ENCODE measurements at regions not wholly inside any gene's neighbourhood (a gene's known extent, or its start where the extent isn't known, plus 50 kb on each side); places are given as distances from the start of the nearest gene placed in this dataset.

- DNase-seq = no peak
- Histone ChIP-seq H4K20me1 (ENCODE audit: insufficient read depth, low read length) (no peaks in the 10 kb centered on the region), H3K79me2 (ENCODE audit: insufficient read depth, low read length) (no peaks in the 10 kb centered on the region), H3K9me3 (replicated peaks in 1 of 2; ENCODE audit: control insufficient read depth in 1 of 2, insufficient read depth in 1 of 2, low read length in 2 of 2) (peaks cover 3 to 7% of the 10 kb centered on the region in 2 donors), H3K27me3 (ENCODE audit: control insufficient read depth in 2 of 2, insufficient read depth in 2 of 2, low read length in 2 of 2) (no peaks in the 10 kb centered on the region), H3K9ac (ENCODE audit: insufficient read depth, low read length, poor library complexity, severe bottlenecking) (no peak overlapping the region), H3K4me1 (ENCODE audit: control insufficient read depth in 1 of 2, insufficient read depth in 2 of 2, low read length in 2 of 2) (no peaks in the 10 kb centered on the region), H3K27ac (ENCODE audit: low read depth in 1 of 2, low read length in 2 of 2) (no peak overlapping the region), H2AFZ (ENCODE audit: insufficient read depth, low read depth, low read length, poor library complexity, severe bottlenecking) (no peak overlapping the region), H3K4me3 (replicated peaks in 1 of 3; ENCODE audit: low read depth in 2 of 3, low read length in 3 of 3) (no peak overlapping the region), H3K36me3 (replicated peaks in 1 of 2; ENCODE audit: control insufficient read depth in 1 of 2, insufficient read depth in 2 of 2, low read length in 2 of 2) (no peaks in the 10 kb centered on the region), H3K4me2 (replicated peaks; ENCODE audit: extremely low read depth, low read length, poor library complexity, severe bottlenecking) (no peak overlapping the region)
- Mint-ChIP-seq H3K27ac (no peak overlapping the region), H3K9me3 (peaks cover 0 to 6% (median 0%) of the 10 kb centered on the region in 7 donors), H3K36me3 (no peaks in the 10 kb centered on the region), H3K4me3 (no peak overlapping the region), H3K4me1 (no peaks in the 10 kb centered on the region), H3K27me3 (ENCODE audit: low read depth in 3 of 3) (no peaks in the 10 kb centered on the region)
- intact Hi-C loops (cut with micrococcal nuclease) = no loop called here
- no peak for TF ChIP-seq CTCF (IDR thresholded peaks at IDR 0.05)
- WGBS (ENCODE audit: insufficient coverage) = no CpG with 5 or more reads among the region's 1 CpG
Observed at GRCh38 chr4:34158878-34159277, 2085.4 kb downstream of the ARAP2 start.

- no peaks in the 10 kb centered on the region for H3K79me2 ChIP-seq (ENCODE audit: insufficient read depth, low read length)
Observed at GRCh38 chr4:34170946-34171345, 2073.4 kb downstream of the ARAP2 start.

More at GRCh38 chr4:34170946-34171345, 2073.4 kb downstream of the ARAP2 start:
- Histone ChIP-seq H3K36me3 (replicated peaks in 1 of 2; ENCODE audit: control insufficient read depth in 1 of 2, insufficient read depth in 2 of 2, low read length in 2 of 2) (no peaks in the 10 kb centered on the region), H4K20me1 (ENCODE audit: insufficient read depth, low read length) (no peaks in the 10 kb centered on the region), H3K9ac (ENCODE audit: insufficient read depth, low read length, poor library complexity, severe bottlenecking) (no peak overlapping the region), H3K27me3 (ENCODE audit: control insufficient read depth in 2 of 2, insufficient read depth in 2 of 2, low read length in 2 of 2) (no peaks in the 10 kb centered on the region), H3K4me2 (replicated peaks; ENCODE audit: extremely low read depth, low read length, poor library complexity, severe bottlenecking) (no peak overlapping the region), H3K4me3 (replicated peaks in 1 of 3; ENCODE audit: low read depth in 2 of 3, low read length in 3 of 3) (no peak overlapping the region), H2AFZ (ENCODE audit: insufficient read depth, low read depth, low read length, poor library complexity, severe bottlenecking) (no peak overlapping the region), H3K27ac (ENCODE audit: low read depth in 1 of 2, low read length in 2 of 2) (no peak overlapping the region), H3K4me1 (ENCODE audit: control insufficient read depth in 1 of 2, insufficient read depth in 2 of 2, low read length in 2 of 2) (no peaks in the 10 kb centered on the region), H3K9me3 (replicated peaks in 1 of 2; ENCODE audit: control insufficient read depth in 1 of 2, insufficient read depth in 1 of 2, low read length in 2 of 2) (no peaks in the 10 kb centered on the region)
- Mint-ChIP-seq H3K4me3 (no peak overlapping the region), H3K4me1 (no peaks in the 10 kb centered on the region), H3K9me3 (peaks cover 0 to 4% (median 0%) of the 10 kb centered on the region in 7 donors), H3K36me3 (no peaks in the 10 kb centered on the region), H3K27ac (no peak overlapping the region), H3K27me3 (ENCODE audit: low read depth in 3 of 3) (no peaks in the 10 kb centered on the region)
- TF ChIP-seq CTCF (IDR thresholded peaks at IDR 0.05) = no peak
- DNase-seq = no peak
- no CpG with 5 or more reads among the region's 1 CpG for WGBS (ENCODE audit: insufficient coverage)
- intact Hi-C loops (cut with micrococcal nuclease) = no loop called here
